ENCODE measurements at regions not wholly inside any gene's neighbourhood (a gene's known extent, or its start where the extent isn't known, plus 50 kb on each side); places are given as distances from the start of the nearest gene placed in this dataset.

DNA sequence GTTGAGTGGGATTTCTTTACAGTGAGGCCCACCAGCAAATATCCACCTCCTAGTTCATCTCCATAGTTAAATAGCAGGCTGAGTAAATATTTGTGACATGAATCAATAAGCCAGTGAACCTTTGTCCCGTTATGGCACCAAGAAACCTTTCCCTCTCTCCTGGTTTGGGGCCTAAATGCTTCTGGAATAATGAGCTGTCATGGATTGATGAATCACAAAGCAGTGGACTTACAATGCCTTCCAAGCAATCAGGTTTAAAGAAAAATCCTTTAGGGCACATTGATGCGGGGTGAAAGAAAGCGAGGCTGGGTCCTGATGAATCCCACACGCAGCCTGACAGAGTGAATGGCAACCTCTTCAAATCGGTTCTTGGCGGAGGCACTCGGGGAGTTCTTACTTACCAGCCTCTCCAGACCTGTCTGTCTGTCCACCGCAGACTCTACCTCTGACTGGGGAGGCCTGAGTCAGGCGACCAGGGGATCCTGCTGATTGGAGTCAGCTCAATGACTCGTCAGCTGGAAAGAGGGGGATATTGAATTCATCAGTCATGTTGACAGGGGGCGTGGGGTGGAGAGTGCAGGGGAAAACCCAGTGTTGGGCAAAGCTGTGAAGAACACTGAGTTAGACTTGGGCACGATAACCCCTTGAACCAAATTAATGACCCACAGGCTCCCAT lies 247.3 kb downstream of the PLPP3 start:
- Histone ChIP-seq H3K9me2 (ENCODE audit: insufficient read depth, low read length) (no peaks in the 10 kb centered on the region), H3K4me1 (ENCODE audit: insufficient read depth, low read length, poor library complexity, severe bottlenecking) (no peaks in the 10 kb centered on the region), H3K4me2 (ENCODE audit: low read length) (no peak overlapping the region), H3K27ac (ENCODE audit: low read depth, low read length, poor library complexity, severe bottlenecking) (no peak overlapping the region), H3K36me3 (ENCODE audit: insufficient read depth, low read length) (no peaks in the 10 kb centered on the region), H3K4me3 (ENCODE audit: low read depth, low read length, poor library complexity, severe bottlenecking) (no peak overlapping the region), H3K79me2 (ENCODE audit: insufficient read depth, low read depth, low read length) (no peaks in the 10 kb centered on the region), H3K9me3 (ENCODE audit: low read length) (no peaks in the 10 kb centered on the region), H2AFZ (ENCODE audit: low read length) (no peak overlapping the region), H4K20me1 (ENCODE audit: insufficient read depth, low read length) (no peaks in the 10 kb centered on the region)
- CTCF ChIA-PET (ENCODE audit: unreplicated experiment): no interaction called here
- TF ChIP-seq EZH2phosphoT487 (IDR thresholded peaks at IDR 0.05; ENCODE audit: borderline replicate concordance, low read depth, low read length) (no peak), CTCF (conservative IDR thresholded peaks at IDR 0.05; ENCODE audit: low read length) (no peak)
- POLR2A ChIA-PET: no interaction called here
- BruUV-seq (replicated peaks): no TSS peak
- intact Hi-C loops (cut with micrococcal nuclease; ENCODE audit: unreplicated experiment): no loop called here
- no peak for DNase-seq (ENCODE audit: low spot score)

DNA sequence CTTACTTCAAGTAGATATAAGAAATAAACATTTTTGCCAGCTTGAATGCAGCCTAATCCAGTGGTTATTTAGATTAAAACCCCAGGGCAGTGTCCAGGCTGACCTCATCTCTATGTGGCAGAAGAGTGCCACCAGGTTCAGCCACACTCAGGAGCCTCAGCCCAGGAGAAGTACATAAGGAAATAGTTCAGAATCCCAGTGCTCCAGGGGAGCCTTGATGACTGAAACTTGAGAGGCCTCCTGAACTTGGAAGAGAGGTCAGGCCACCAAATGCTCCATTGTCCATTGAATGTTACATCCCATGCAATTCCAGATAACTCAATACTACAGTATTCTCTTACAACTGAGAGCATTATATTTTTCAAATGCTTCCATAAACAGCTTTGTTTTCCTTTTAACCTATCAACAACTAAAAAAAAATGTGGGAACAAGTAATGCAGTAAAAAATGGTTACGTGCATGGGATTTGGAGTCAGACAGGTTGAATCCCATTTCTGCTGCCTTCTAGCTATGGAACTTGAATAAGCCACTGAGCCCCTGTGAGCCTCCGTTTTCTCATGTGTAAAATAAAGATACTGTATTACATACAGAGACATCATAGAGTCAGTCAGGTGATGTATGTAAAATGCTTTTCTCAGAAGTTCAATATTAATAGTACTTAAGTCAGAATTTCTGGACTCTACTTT lies 248.0 kb downstream of the PLPP3 start:
- H3K9me3 ChIP-seq (ENCODE audit: low read length): no peaks in the 10 kb centered on the region
- intact Hi-C loops (cut with micrococcal nuclease; ENCODE audit: unreplicated experiment): no loop called here
- H4K20me1 ChIP-seq (ENCODE audit: insufficient read depth, low read length): no peaks in the 10 kb centered on the region
- POLR2A ChIA-PET: interaction anchor here (0.6 kb wide), 1 partner anchor 339 kb away, joined by 4 read pairs; no protein-coding TSS in a partner anchor
- H3K4me3 ChIP-seq (ENCODE audit: low read depth, low read length, poor library complexity, severe bottlenecking): no peak overlapping the region
- no peaks in the 10 kb centered on the region for H3K9me2 ChIP-seq (ENCODE audit: insufficient read depth, low read length)
- H3K36me3 ChIP-seq (ENCODE audit: insufficient read depth, low read length): no peaks in the 10 kb centered on the region
- no peak overlapping the region for H3K4me2 ChIP-seq (ENCODE audit: low read length)
- no TSS peak for BruUV-seq (replicated peaks)
- CTCF ChIA-PET (ENCODE audit: unreplicated experiment): no interaction called here
- no peak overlapping the region for H2AFZ ChIP-seq (ENCODE audit: low read length)
- no peak overlapping the region for H3K27ac ChIP-seq (ENCODE audit: low read depth, low read length, poor library complexity, severe bottlenecking)
- no peaks in the 10 kb centered on the region for H3K79me2 ChIP-seq (ENCODE audit: insufficient read depth, low read depth, low read length)
- TF ChIP-seq EZH2phosphoT487 (IDR thresholded peaks at IDR 0.05; ENCODE audit: borderline replicate concordance, low read depth, low read length): no peak
- TF ChIP-seq CTCF (conservative IDR thresholded peaks at IDR 0.05; ENCODE audit: low read length): no peak
- DNase-seq (ENCODE audit: low spot score): no peak
- H3K4me1 ChIP-seq (ENCODE audit: insufficient read depth, low read length, poor library complexity, severe bottlenecking): no peaks in the 10 kb centered on the region
